Ishikawa (cell line): ENCODE measurements at regions not wholly inside any gene's neighbourhood (a gene's known extent, or its start where the extent isn't known, plus 50 kb on each side); places are given as distances from the start of the nearest gene placed in this dataset.

ENCODE experiments used
- CEBPB ChIP-seq: IDR thresholded peaks from 2 replicates; pipeline ENCODE4 v1.6.1; 2012
- CREB1 ChIP-seq: IDR thresholded peaks from 2 replicates; pipeline ENCODE4 v1.6.1; 2012; ENCODE audit warnings: low read depth
- EGR1 ChIP-seq: IDR thresholded peaks from 2 replicates; pipeline ENCODE4 v1.6.1; 2012
- EP300 ChIP-seq: IDR thresholded peaks from 2 replicates; pipeline ENCODE4 v1.6.1; 2012; ENCODE audit warnings: borderline replicate concordance
- FOXM1 ChIP-seq: IDR thresholded peaks from 2 replicates; pipeline ENCODE4 v1.6.1; 2012; ENCODE audit warnings: low read depth, borderline replicate concordance
- NFIC ChIP-seq: IDR thresholded peaks from 2 replicates; pipeline ENCODE4 v1.6.1; 2012
- RAD21 ChIP-seq: IDR thresholded peaks from 2 replicates; pipeline ENCODE4 v1.6.1; 2012; ENCODE audit warnings: low read depth
- TAF1 ChIP-seq: IDR thresholded peaks from 2 replicates; pipeline ENCODE4 v1.6.1; 2012; ENCODE audit warnings: low read depth, mild to moderate bottlenecking
- TCF12 ChIP-seq: IDR thresholded peaks from 2 replicates; pipeline ENCODE4 v1.6.1; 2012; ENCODE audit warnings: low read depth
- TEAD4 ChIP-seq: IDR thresholded peaks from 2 replicates; pipeline ENCODE4 v1.6.1; 2012
- YY1 ChIP-seq: IDR thresholded peaks from 2 replicates; pipeline ENCODE4 v1.6.1; 2012; ENCODE audit warnings: low read depth
- ZBTB7A ChIP-seq: IDR thresholded peaks from 2 replicates; pipeline ENCODE4 v1.6.1; 2012; ENCODE audit warnings: low read depth
- TF ChIP-seq, protein P1 (sequence below): IDR thresholded peaks from 2 replicates; pipeline ENCODE4 v1.6.1; 2012; ENCODE audit warnings: low read depth, mild to moderate bottlenecking
- TF ChIP-seq, protein P2 (sequence below): IDR thresholded peaks from 2 replicates; pipeline ENCODE4 v1.6.1; 2012
- TF ChIP-seq, protein P3 (sequence below): IDR thresholded peaks from 2 replicates; pipeline ENCODE4 v1.6.1; 2012

DNA sequence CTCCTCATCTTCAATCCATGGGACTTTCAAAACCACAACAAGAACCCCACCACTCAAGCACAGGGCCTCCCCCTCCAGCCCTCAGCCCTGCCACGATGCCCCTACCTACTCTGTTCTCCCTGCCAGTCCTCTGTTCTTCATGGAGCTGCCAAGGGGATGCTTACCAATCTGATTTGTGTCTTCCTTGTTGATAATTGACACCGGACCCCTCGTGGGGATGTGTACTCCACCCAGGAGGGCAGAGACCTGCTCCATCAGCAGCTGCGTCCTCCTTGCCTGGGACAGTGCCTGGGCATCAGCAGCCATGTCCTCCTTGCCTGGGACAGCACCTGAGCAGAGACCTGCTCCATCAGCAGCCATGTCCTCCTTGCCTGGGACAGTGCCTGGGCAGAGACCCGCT is 1489.2 kb downstream of the TBC1D22A start:
- TF ChIP-seq CREB1 (no peak), EGR1 (no peak), TCF12 (no peak), YY1 (no peak), TEAD4 (no peak), NFIC (no peak), TAF1 (no peak), EP300 (no peak), FOXM1 (no peak), RAD21 (no peak), CEBPB (no peak), ZBTB7A (no peak)
- TF ChIP-seq, protein P1, sequence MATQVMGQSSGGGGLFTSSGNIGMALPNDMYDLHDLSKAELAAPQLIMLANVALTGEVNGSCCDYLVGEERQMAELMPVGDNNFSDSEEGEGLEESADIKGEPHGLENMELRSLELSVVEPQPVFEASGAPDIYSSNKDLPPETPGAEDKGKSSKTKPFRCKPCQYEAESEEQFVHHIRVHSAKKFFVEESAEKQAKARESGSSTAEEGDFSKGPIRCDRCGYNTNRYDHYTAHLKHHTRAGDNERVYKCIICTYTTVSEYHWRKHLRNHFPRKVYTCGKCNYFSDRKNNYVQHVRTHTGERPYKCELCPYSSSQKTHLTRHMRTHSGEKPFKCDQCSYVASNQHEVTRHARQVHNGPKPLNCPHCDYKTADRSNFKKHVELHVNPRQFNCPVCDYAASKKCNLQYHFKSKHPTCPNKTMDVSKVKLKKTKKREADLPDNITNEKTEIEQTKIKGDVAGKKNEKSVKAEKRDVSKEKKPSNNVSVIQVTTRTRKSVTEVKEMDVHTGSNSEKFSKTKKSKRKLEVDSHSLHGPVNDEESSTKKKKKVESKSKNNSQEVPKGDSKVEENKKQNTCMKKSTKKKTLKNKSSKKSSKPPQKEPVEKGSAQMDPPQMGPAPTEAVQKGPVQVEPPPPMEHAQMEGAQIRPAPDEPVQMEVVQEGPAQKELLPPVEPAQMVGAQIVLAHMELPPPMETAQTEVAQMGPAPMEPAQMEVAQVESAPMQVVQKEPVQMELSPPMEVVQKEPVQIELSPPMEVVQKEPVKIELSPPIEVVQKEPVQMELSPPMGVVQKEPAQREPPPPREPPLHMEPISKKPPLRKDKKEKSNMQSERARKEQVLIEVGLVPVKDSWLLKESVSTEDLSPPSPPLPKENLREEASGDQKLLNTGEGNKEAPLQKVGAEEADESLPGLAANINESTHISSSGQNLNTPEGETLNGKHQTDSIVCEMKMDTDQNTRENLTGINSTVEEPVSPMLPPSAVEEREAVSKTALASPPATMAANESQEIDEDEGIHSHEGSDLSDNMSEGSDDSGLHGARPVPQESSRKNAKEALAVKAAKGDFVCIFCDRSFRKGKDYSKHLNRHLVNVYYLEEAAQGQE: no peak
- TF ChIP-seq, protein P2, sequence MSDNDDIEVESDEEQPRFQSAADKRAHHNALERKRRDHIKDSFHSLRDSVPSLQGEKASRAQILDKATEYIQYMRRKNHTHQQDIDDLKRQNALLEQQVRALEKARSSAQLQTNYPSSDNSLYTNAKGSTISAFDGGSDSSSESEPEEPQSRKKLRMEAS: no peak
- TF ChIP-seq, protein P3, sequence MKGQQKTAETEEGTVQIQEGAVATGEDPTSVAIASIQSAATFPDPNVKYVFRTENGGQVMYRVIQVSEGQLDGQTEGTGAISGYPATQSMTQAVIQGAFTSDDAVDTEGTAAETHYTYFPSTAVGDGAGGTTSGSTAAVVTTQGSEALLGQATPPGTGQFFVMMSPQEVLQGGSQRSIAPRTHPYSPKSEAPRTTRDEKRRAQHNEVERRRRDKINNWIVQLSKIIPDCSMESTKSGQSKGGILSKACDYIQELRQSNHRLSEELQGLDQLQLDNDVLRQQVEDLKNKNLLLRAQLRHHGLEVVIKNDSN: no peak

DNA sequence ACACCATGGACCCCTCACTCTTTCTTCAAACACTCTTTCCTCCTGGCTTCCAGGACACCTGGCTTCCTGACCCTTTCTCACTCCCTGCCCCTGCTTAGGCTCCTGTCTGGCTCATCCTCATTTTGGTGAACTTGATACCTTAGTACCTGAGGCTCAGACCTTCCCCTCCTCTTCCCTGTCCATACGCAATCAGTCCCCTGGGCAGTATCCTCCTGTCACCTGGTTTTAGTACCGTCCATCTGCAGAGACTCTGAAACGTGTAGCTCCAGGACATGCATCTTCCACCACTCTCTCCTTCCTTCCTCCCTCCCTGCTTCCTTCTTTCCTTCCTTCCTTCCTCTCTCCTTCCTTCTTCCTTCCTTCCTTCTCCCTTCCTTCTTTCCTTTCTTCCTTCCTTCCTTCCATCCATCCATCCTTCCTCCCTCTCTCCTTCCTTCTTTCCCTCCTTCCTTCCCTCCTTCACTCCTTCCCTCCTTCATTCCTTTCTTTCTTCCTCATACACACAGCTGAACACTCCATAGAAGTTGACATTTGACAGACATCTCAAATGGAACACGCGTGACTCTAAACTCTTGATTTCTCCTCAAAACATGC is 1488.6 kb downstream of the TBC1D22A start:
- no peak for TF ChIP-seq TAF1
- TF ChIP-seq RAD21: no peak
- TF ChIP-seq FOXM1: no peak
- no peak for TF ChIP-seq EGR1
- no peak for TF ChIP-seq CREB1
- TF ChIP-seq ZBTB7A: no peak
- TF ChIP-seq TEAD4: no peak
- TF ChIP-seq, protein P1: no peak
- TF ChIP-seq, protein P3: no peak
- TF ChIP-seq EP300: no peak
- TF ChIP-seq, protein P2: no peak
- no peak for TF ChIP-seq NFIC

DNA sequence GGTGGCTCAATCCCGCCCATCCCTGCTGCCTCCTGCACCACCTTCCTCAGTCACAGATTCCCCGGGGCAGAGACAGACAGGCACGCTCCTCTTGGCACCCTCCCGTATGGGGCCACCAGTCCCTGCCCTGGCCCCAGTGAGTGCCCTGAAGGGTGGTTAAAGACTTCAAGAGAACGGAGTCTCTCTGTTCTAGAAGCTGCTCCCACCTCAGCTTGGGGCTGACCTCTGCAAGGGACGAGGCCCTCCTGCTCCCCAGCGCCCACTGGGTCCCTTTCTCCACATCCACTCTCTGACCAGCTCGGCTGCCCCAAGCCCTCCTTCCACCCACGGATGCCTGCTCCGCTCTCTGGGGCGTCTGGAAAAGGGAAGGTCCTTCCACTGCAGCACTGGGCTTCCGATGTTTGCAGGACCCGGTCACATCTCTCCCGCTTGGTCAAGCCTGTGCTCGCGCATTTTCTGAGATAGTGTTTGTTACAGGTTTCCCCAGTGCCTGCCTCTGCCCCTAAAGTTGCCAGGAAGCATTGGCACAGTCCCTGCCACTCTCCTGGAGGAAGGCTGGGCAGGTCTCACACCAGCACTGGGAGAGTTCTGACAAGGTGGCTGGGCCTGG is 1487.9 kb downstream of the TBC1D22A start:
- TF ChIP-seq NFIC (no peak), FOXM1 (no peak), EP300 (no peak), TAF1 (no peak), RAD21 (no peak), EGR1 (no peak), ZBTB7A (no peak), CEBPB (no peak), TCF12 (no peak), CREB1 (no peak), TEAD4 (no peak), YY1 (no peak)
- TF ChIP-seq, protein P1: no peak
- TF ChIP-seq, protein P2: no peak
- TF ChIP-seq, protein P3: no peak
